CD4-positive, CD25-positive, alpha-beta regulatory T cell (primary cell): ENCODE measurements at regions not wholly inside any gene's neighbourhood (a gene's known extent, or its start where the extent isn't known, plus 50 kb on each side); places are given as distances from the start of the nearest gene placed in this dataset.
"Not testable (repeated sequence)": the region's sequence is repeated elsewhere in the genome, so short reads cannot be mapped to it uniquely, and the experiment has no call there.

Source experiments
- ATAC-seq, 2 donors: fragments of 150-1000 bp; cut with Tn5 transposase; one replicate each; pipeline ENCODE4 v1.10.0; 2021; ENCODE audit warnings: low read depth in 2 of 2, moderate number of reproducible peaks in 2 of 2, moderate library complexity in 1 of 2
- DNase-seq, 3 donors: peaks; one replicate each; pipeline versions ENCODE4 v3.0.0 to v3.0.0-alpha.2; 2012 to 2022; ENCODE audit warnings: mixed read lengths in 1 of 3
- H3K27ac ChIP-seq: one replicate; pipeline ENCODE4 v1.7.0; 2013; ENCODE audit warnings: mild to moderate bottlenecking, low read length; ENCODE audit not compliant: insufficient read depth, poor library complexity, severe bottlenecking
- H3K27me3 ChIP-seq: one replicate; pipeline ENCODE4 v1.7.0; 2013; ENCODE audit warnings: low read length; ENCODE audit not compliant: control insufficient read depth, insufficient read depth
- H3K36me3 ChIP-seq: one replicate; pipeline ENCODE4 v1.7.0; 2013; ENCODE audit warnings: mild to moderate bottlenecking, low read length, moderate library complexity; ENCODE audit not compliant: control insufficient read depth, insufficient read depth
- H3K4me1 ChIP-seq: 2 replicates; pipeline ENCODE4 v1.7.0; 2013; ENCODE audit warnings: mild to moderate bottlenecking, low read length; ENCODE audit not compliant: insufficient read depth, control insufficient read depth, poor library complexity, severe bottlenecking
- H3K4me3 ChIP-seq: one replicate; pipeline ENCODE4 v1.7.0; 2013; ENCODE audit warnings: low read depth, mild to moderate bottlenecking, low read length, moderate library complexity
- H3K9me3 ChIP-seq, 2 experiments: 1 replicate in 1 of 2; 2 replicates in 1 of 2; pipeline ENCODE4 v1.7.0; 2013; ENCODE audit warnings: low read length in 2 of 2, mild to moderate bottlenecking in 1 of 2, moderate library complexity in 1 of 2; ENCODE audit not compliant: control insufficient read depth in 2 of 2
- H3K27ac Mint-ChIP-seq, 3 donors: one replicate each; pipeline ENCODE4 v1.8.0; 2020 to 2022; ENCODE audit warnings: mild to moderate bottlenecking in 3 of 3, mixed read lengths in 3 of 3, moderate library complexity in 2 of 3
- H3K27me3 Mint-ChIP-seq: one replicate; pipeline ENCODE4 v1.8.0; 2022; ENCODE audit warnings: mild to moderate bottlenecking, mixed read lengths
- H3K36me3 Mint-ChIP-seq: one replicate; pipeline ENCODE4 v1.8.0; 2020; ENCODE audit warnings: mixed read lengths
- H3K4me1 Mint-ChIP-seq, 4 donors: one replicate each; pipeline ENCODE4 v1.8.0; 2020 to 2022; ENCODE audit warnings: mixed read lengths in 4 of 4, mild to moderate bottlenecking in 1 of 4
- H3K4me3 Mint-ChIP-seq, 4 donors: one replicate each; pipeline ENCODE4 v1.8.0; 2020 to 2022; ENCODE audit warnings: mild to moderate bottlenecking in 4 of 4, mixed read lengths in 4 of 4, moderate library complexity in 3 of 4
- H3K9me3 Mint-ChIP-seq, 7 donors: one replicate each; pipeline ENCODE4 v1.8.0; 2020 to 2022; ENCODE audit warnings: mixed read lengths in 7 of 7, mild to moderate bottlenecking in 3 of 7, moderate library complexity in 2 of 7

- no peak overlapping the region for H3K4me3 Mint-ChIP-seq
- Histone ChIP-seq H3K27ac (no peak overlapping the region), H3K4me1 (no peaks in the 10 kb centered on the region), H3K9me3 (no peaks in the 10 kb centered on the region), H3K27me3 (no peaks in the 10 kb centered on the region), H3K4me3 (no peak overlapping the region), H3K36me3 (no peaks in the 10 kb centered on the region)
- no peak overlapping the region for H3K27ac Mint-ChIP-seq
- H3K9me3 Mint-ChIP-seq, result peaks cover 0 to 10% (median 4%) of the 10 kb centered on the region in 7 donors
- H3K36me3 Mint-ChIP-seq, result no peaks in the 10 kb centered on the region
- no peak for DNase-seq
- no peak for ATAC-seq
- H3K4me1 Mint-ChIP-seq, result no peaks in the 10 kb centered on the region
- no peaks in the 10 kb centered on the region for H3K27me3 Mint-ChIP-seq
Measured at GRCh38 chr5:17367256-17367840, 130.7 kb upstream of the TAF11L2 start.

DNA sequence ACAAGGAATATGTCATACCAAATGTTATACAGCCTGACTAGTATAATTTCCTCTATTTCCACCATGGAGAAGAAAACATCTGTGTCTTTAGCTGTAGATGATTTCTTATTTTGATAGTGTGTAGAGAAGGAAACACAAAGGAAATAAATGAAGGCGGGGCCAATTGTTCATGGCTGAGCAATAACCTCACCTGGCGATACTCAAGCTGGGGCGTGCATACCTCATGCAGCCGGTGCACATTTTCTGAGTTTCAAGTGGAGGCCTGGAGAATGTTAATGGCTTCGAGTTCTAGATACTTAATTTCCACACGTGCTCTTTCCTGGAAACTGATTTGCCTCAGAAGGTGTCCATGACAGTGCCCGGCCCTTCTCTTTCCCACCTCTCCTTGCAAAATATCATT lies 127.4 kb upstream of the TAF11L2 start:
- H3K36me3 ChIP-seq, result no peaks in the 10 kb centered on the region
- H3K4me3 ChIP-seq, result no peak overlapping the region
- no peaks in the 10 kb centered on the region for H3K4me1 Mint-ChIP-seq
- H3K4me3 Mint-ChIP-seq, result no peak overlapping the region
- H3K4me1 ChIP-seq, result no peaks in the 10 kb centered on the region
- no peak overlapping the region for H3K27ac Mint-ChIP-seq
- no peaks in the 10 kb centered on the region for H3K9me3 ChIP-seq
- no peak overlapping the region for H3K27ac ChIP-seq
- no peak for DNase-seq
- no peaks in the 10 kb centered on the region for H3K27me3 Mint-ChIP-seq
- H3K36me3 Mint-ChIP-seq, result no peaks in the 10 kb centered on the region
- no peak for ATAC-seq
- no peaks in the 10 kb centered on the region for H3K27me3 ChIP-seq
- H3K9me3 Mint-ChIP-seq, result peaks cover 0 to 8% (median 5%) of the 10 kb centered on the region in 7 donors

GRCh38 chr5:17373406-17373805 lies 124.6 kb upstream of the TAF11L2 start:
- no peaks in the 10 kb centered on the region for H3K4me1 Mint-ChIP-seq
- no peak for DNase-seq
- no peak overlapping the region for H3K4me3 Mint-ChIP-seq
- H3K27me3 Mint-ChIP-seq, result no peaks in the 10 kb centered on the region
- Histone ChIP-seq H3K9me3 (no peaks in the 10 kb centered on the region), H3K36me3 (no peaks in the 10 kb centered on the region), H3K4me3 (no peak overlapping the region), H3K27ac (no peak overlapping the region), H3K27me3 (no peaks in the 10 kb centered on the region), H3K4me1 (no peaks in the 10 kb centered on the region)
- no peak for ATAC-seq
- no peak overlapping the region for H3K27ac Mint-ChIP-seq
- no peaks in the 10 kb centered on the region for H3K36me3 Mint-ChIP-seq
- peaks cover 0 to 12% (median 5%) of the 10 kb centered on the region in 7 donors for H3K9me3 Mint-ChIP-seq

DNA sequence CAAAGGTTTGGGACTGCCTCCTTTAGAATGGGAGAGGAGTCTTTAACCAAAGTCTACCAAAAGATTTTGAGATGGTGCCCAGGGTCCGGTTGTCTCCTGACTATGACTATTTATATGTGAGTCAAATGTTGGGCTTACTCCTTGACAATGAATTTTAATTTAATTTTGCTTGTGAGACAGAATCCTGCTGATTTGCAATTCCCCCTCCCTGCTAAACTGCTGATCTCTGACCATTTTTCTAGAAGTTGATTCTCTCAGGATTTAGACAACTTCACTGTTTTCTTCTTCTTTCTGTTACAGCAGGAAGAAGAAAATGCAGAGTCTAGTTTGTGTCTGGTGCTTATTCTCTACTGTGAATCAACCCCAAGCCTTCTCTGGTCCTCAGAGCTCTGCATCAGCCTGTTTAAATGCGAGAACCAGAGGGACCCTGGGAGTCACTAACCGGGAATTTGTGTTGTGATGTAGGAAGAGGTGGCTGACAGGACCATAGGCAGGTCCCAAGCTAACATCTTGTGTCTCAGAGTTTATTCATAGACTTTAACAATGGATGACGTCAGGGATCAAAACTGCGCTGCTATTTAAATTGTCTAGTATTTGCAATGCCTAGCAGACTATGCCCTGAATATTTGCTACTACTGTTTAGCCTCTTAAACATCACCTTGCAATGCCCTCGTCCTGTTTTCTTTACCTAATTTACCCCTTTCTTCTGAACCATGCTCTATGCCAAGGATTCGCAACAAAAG lies 124.0 kb upstream of the TAF11L2 start:
- no peak for ATAC-seq
- Histone ChIP-seq H3K4me1 (no peaks in the 10 kb centered on the region), H3K27ac (no peak overlapping the region), H3K36me3 (no peaks in the 10 kb centered on the region), H3K9me3 (no peaks in the 10 kb centered on the region), H3K27me3 (no peaks in the 10 kb centered on the region), H3K4me3 (no peak overlapping the region)
- H3K36me3 Mint-ChIP-seq, result no peaks in the 10 kb centered on the region
- no peak for DNase-seq
- H3K27me3 Mint-ChIP-seq, result no peaks in the 10 kb centered on the region
- no peak overlapping the region for H3K4me3 Mint-ChIP-seq
- H3K4me1 Mint-ChIP-seq, result no peaks in the 10 kb centered on the region
- no peak overlapping the region for H3K27ac Mint-ChIP-seq
- peaks cover 0 to 12% (median 5%) of the 10 kb centered on the region in 7 donors for H3K9me3 Mint-ChIP-seq

DNA sequence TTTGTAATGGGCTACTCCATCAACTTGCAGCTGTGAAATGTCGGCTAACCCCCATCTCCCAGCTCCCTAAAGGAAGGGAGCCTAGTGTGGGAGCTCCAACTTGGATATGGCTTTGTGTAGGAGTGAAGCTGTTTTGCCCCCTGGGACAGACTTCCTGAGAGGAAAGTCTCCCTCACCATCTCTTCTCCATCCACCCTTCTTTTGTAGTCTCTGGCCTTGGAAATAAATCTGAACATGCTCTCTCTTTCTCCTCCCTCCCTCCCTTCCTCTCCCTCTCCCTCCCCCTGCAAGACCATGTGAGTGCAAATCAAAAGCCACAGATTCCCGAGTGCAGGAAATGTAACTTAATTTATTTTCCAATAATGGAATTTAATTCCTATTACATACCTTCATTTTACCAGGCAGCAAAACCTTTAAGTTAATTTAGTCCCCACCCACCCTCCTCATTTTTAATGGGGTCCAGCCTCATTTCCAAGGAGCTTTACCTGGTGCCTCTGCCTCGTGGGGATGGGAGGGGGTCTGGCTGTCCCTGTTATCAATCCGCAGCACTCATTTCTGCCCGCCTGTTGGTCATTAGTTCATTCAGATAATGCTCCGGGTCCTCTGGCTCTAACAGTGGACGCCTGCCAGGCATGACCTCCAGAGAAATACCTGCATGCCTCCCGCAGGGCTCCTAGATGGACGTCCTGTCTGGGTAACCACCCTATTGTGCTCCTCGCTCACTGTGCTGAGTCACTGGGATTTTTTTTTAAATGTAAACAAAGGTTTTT lies 122.9 kb upstream of the TAF11L2 start:
- Histone ChIP-seq H3K4me3 (no peak overlapping the region), H3K4me1 (no peaks in the 10 kb centered on the region), H3K27ac (no peak overlapping the region), H3K27me3 (no peaks in the 10 kb centered on the region), H3K36me3 (no peaks in the 10 kb centered on the region), H3K9me3 (no peaks in the 10 kb centered on the region)
- Mint-ChIP-seq H3K4me3 (no peak overlapping the region), H3K27me3 (no peaks in the 10 kb centered on the region), H3K4me1 (no peaks in the 10 kb centered on the region), H3K36me3 (no peaks in the 10 kb centered on the region), H3K9me3 (peaks cover 0 to 12% (median 6%) of the 10 kb centered on the region in 7 donors), H3K27ac (no peak overlapping the region)
- ATAC-seq (no peak), DNase-seq (no peak)

GRCh38 chr5:17375886-17376285 lies 122.1 kb upstream of the TAF11L2 start:
- H3K36me3 Mint-ChIP-seq, H3K4me1 Mint-ChIP-seq, ATAC-seq, H3K9me3 ChIP-seq, H3K36me3 ChIP-seq, DNase-seq, H3K27ac ChIP-seq, H3K27me3 Mint-ChIP-seq, H3K4me1 ChIP-seq, H3K27me3 ChIP-seq, H3K4me3 ChIP-seq, H3K27ac Mint-ChIP-seq, H3K4me3 Mint-ChIP-seq: not testable (repeated sequence)
- peaks cover 0 to 16% (median 4%) of the 10 kb centered on the region in 7 donors for H3K9me3 Mint-ChIP-seq

GRCh38 chr5:17378346-17378997 lies 119.6 kb upstream of the TAF11L2 start:
- DNase-seq (no peak), ATAC-seq (no peak)
- Mint-ChIP-seq H3K27me3 (no peaks in the 10 kb centered on the region), H3K9me3 (peaks cover 0 to 17% (median 4%) of the 10 kb centered on the region in 7 donors), H3K36me3 (no peaks in the 10 kb centered on the region), H3K4me1 (no peaks in the 10 kb centered on the region), H3K4me3 (no peak overlapping the region), H3K27ac (no peak overlapping the region)
- Histone ChIP-seq H3K4me3 (no peak overlapping the region), H3K27ac (no peak overlapping the region), H3K4me1 (no peaks in the 10 kb centered on the region), H3K9me3 (no peaks in the 10 kb centered on the region), H3K36me3 (no peaks in the 10 kb centered on the region), H3K27me3 (no peaks in the 10 kb centered on the region)
